Astrocyte of the spinal cord (primary cell): ENCODE measurements at regions not wholly inside any gene's neighbourhood (a gene's known extent, or its start where the extent isn't known, plus 50 kb on each side); places are given as distances from the start of the nearest gene placed in this dataset.

Experiments used
- DNase-seq: peaks from one replicate; pipeline ENCODE4 v3.0.0; 2011; ENCODE audit warnings: low read depth, low spot score
- H3K4me3 ChIP-seq: 2 replicates; pipeline ENCODE4 v1.5.1; 2011; ENCODE audit warnings: low read depth, mild to moderate bottlenecking, low read length, moderate library complexity
- CTCF ChIP-seq: IDR thresholded peaks from 2 replicates; pipeline ENCODE4 v1.5.1; 2012; ENCODE audit warnings: low read depth, mild to moderate bottlenecking, low read length, inconsistent platforms
- in situ Hi-C: cut with HindIII; loops from 2 replicates; pipeline ENCODE4 v1.10.0; 2017; ENCODE audit warnings: low sequenced_read_pairs

- in situ Hi-C loops = no loop called here
- no peak for TF ChIP-seq CTCF
- DNase-seq = no peak
- H3K4me3 ChIP-seq = no peak overlapping the region
These were observed 145.7 kb upstream of the KCNH8 start for GRCh38 chr3:19002606-19003005.

DNA sequence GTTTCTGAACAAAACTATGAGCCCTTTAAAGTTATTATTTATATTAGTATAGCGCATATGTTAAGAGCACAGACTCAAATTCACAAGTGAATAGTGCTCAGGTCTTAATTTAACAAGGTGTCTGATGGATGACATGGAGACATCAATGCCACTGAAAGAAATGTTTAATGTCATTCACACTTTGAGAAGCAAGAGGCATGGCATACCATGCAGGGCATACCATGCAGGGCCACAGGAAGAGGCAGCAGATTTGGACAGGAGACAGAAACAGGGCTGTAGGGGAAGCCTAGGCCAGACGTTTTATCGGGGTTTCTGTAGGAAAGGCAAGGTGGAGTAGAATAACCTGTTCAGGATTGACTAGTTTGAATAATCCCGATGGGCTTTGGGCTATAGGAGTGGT lies 150.2 kb upstream of the KCNH8 start:
- TF ChIP-seq CTCF = no peak
- no peak for DNase-seq
- no peak overlapping the region for H3K4me3 ChIP-seq
- in situ Hi-C loops = no loop called here

GRCh38 chr3:18992709-18993108 lies 155.6 kb upstream of the KCNH8 start:
- DNase-seq = no peak
- in situ Hi-C loops = no loop called here
- no peak overlapping the region for H3K4me3 ChIP-seq
- TF ChIP-seq CTCF = no peak

GRCh38 chr3:18989237-18989795 lies 159.0 kb upstream of the KCNH8 start:
- DNase-seq = no peak
- no peak for TF ChIP-seq CTCF
- in situ Hi-C loops = no loop called here

DNA sequence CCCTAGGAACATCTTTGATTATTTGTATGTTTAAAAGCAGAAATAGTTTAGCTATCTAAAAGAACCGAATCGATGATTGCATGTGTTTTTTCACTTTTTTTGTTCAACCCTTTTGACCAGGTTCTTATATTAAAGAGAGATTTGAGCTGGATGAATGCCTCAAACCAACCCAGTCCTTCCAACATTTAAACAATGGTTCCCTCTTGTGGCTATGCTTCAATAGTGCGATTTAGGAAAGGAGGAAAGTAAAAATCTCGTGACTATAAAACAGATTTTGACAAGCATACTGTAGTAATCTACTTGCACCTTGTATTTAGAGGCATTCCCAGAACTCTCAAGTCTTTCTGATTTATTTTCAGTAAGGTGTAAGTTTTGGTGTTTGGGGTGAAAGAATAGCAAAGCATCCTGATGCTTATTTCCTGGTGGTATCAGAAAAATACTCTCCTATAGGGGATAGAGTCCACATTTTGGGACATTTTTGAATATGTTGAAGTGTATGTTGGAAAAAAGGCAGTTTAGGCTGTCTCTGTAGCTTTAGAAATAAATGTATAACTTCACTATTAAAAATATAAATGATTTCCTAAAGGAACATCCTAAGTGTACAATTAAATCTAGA lies 159.6 kb upstream of the KCNH8 start:
- DNase-seq = peak; percentile 3
- in situ Hi-C loops = no loop called here
- H3K4me3 ChIP-seq = no peak overlapping the region
- peak; percentile 24 for TF ChIP-seq CTCF

More at GRCh38 chr3:18989237-18989795, 159.0 kb upstream of the KCNH8 start:
- no peak overlapping the region for H3K4me3 ChIP-seq

- no peak for DNase-seq
- in situ Hi-C loops = no loop called here
- H3K4me3 ChIP-seq = no peak overlapping the region
- no peak for TF ChIP-seq CTCF
These were observed 160.4 kb upstream of the KCNH8 start for GRCh38 chr3:18987862-18988447.
